ENCODE measurements at regions not wholly inside any gene's neighbourhood (a gene's known extent, or its start where the extent isn't known, plus 50 kb on each side); places are given as distances from the start of the nearest gene placed in this dataset.

GRCh38 chr12:108063192-108063591, 65.9 kb upstream of the WSCD2 start:
- no peak overlapping the region for H3K27ac Mint-ChIP-seq
- H3K4me3 Mint-ChIP-seq: no peak overlapping the region
- H3K9me3 Mint-ChIP-seq: no peaks in the 10 kb centered on the region
- ATAC-seq (replicated peaks) (no peak), DNase-seq (peak in 1 of 3 experiments; percentile 1)
- H3K27me3 Mint-ChIP-seq: peaks cover 22 to 44% of the 10 kb centered on the region in 2 donors
- no peaks in the 10 kb centered on the region for H3K4me1 Mint-ChIP-seq (ENCODE audit: low read depth in 2 of 2)
- peaks cover 5% of the 10 kb centered on the region for H3K36me3 Mint-ChIP-seq (ENCODE audit: insufficient read depth)

- Mint-ChIP-seq H3K36me3 (ENCODE audit: insufficient read depth) (peaks cover 5% of the 10 kb centered on the region), H3K4me1 (ENCODE audit: low read depth in 2 of 2) (no peaks in the 10 kb centered on the region), H3K4me3 (no peak overlapping the region), H3K9me3 (no peaks in the 10 kb centered on the region), H3K27ac (no peak overlapping the region), H3K27me3 (peaks cover 34 to 52% of the 10 kb centered on the region in 2 donors)
- no peak for DNase-seq
- ATAC-seq (replicated peaks): no peak
These were observed 64.0 kb upstream of the WSCD2 start for GRCh38 chr12:108065069-108065468.

- Mint-ChIP-seq H3K9me3 (no peaks in the 10 kb centered on the region), H3K27me3 (peaks cover 34 to 37% of the 10 kb centered on the region in 2 donors), H3K36me3 (ENCODE audit: insufficient read depth) (peaks cover 5% of the 10 kb centered on the region), H3K4me1 (ENCODE audit: low read depth in 2 of 2) (no peaks in the 10 kb centered on the region), H3K4me3 (no peak overlapping the region), H3K27ac (no peak overlapping the region)
- DNase-seq (no peak), ATAC-seq (replicated peaks) (no peak)
These were observed 62.2 kb upstream of the WSCD2 start for GRCh38 chr12:108066583-108067577.

- Mint-ChIP-seq H3K27me3 (peaks cover 27 to 30% of the 10 kb centered on the region in 2 donors), H3K27ac (no peak overlapping the region), H3K36me3 (ENCODE audit: insufficient read depth) (peaks cover 5% of the 10 kb centered on the region), H3K9me3 (no peaks in the 10 kb centered on the region), H3K4me1 (ENCODE audit: low read depth in 2 of 2) (no peaks in the 10 kb centered on the region), H3K4me3 (no peak overlapping the region)
- DNase-seq (no peak), ATAC-seq (replicated peaks) (no peak)
These were observed 59.4 kb upstream of the WSCD2 start for GRCh38 chr12:108069651-108070165.

- peaks cover 29 to 49% of the 10 kb centered on the region in 2 donors for H3K27me3 Mint-ChIP-seq
These were observed 53.5 kb upstream of the WSCD2 start for GRCh38 chr12:108075561-108075960.

GRCh38 chr12:108076556-108076955, 52.5 kb upstream of the WSCD2 start:
- H3K27ac Mint-ChIP-seq: no peak overlapping the region
- no peak for DNase-seq
- H3K27me3 Mint-ChIP-seq: peaks cover 35 to 52% of the 10 kb centered on the region in 2 donors
- H3K4me1 Mint-ChIP-seq (ENCODE audit: low read depth in 2 of 2): no peaks in the 10 kb centered on the region
- H3K36me3 Mint-ChIP-seq (ENCODE audit: insufficient read depth): peaks cover 3% of the 10 kb centered on the region
- no peak for ATAC-seq (replicated peaks)
- H3K4me3 Mint-ChIP-seq: no peak overlapping the region
- no peaks in the 10 kb centered on the region for H3K9me3 Mint-ChIP-seq

More at GRCh38 chr12:108075561-108075960, 53.5 kb upstream of the WSCD2 start:
- Mint-ChIP-seq H3K4me3 (no peak overlapping the region), H3K9me3 (no peaks in the 10 kb centered on the region), H3K36me3 (ENCODE audit: insufficient read depth) (peaks cover 3% of the 10 kb centered on the region), H3K27ac (no peak overlapping the region), H3K4me1 (ENCODE audit: low read depth in 2 of 2) (no peaks in the 10 kb centered on the region)
- ATAC-seq (replicated peaks): no peak
- DNase-seq: no peak

GRCh38 chr12:108078428-108078827, 50.7 kb upstream of the WSCD2 start:
- H3K4me1 Mint-ChIP-seq (ENCODE audit: low read depth in 2 of 2): no peaks in the 10 kb centered on the region
- H3K27me3 Mint-ChIP-seq: peaks cover 33 to 55% of the 10 kb centered on the region in 2 donors
- ATAC-seq (replicated peaks): no peak
- no peaks in the 10 kb centered on the region for H3K9me3 Mint-ChIP-seq
- no peak overlapping the region for H3K4me3 Mint-ChIP-seq
- H3K27ac Mint-ChIP-seq: no peak overlapping the region
- no peak for DNase-seq
- H3K36me3 Mint-ChIP-seq (ENCODE audit: insufficient read depth): peaks cover 3% of the 10 kb centered on the region
